HG02642 (cell line): ENCODE measurements at regions not wholly inside any gene's neighbourhood (a gene's known extent, or its start where the extent isn't known, plus 50 kb on each side); places are given as distances from the start of the nearest gene placed in this dataset.
"Not testable (repeated sequence)": the region's sequence is repeated elsewhere in the genome, so short reads cannot be mapped to it uniquely, and the experiment has no call there.

ENCODE experiments used
- ATAC-seq: cut with Tn5 transposase; IDR thresholded peaks from one replicate; pipeline ENCODE4 v1.9.1; 2021; ENCODE audit warnings: mild to moderate bottlenecking; ENCODE audit not compliant: unreplicated experiment, poor library complexity

DNA sequence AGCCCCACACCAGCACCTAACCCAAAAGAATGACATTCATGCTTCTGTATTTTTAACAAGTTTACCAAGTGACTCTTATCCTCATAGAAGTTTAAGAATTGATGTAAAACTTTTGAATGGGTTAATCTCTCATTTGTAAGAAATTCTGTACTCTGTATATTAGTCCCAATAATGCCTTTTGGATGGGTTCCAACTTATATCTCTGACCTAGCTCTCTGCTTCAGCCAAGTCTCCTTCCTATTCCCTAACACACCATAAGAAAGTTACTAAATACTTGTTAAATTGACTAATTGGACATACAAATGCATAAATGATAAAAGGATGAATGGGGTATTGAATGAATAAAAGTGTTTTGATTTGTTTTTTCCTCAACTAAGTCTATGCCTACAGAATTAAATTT lies 557.3 kb downstream of the TMTC2 start:
- no peak for ATAC-seq

DNA sequence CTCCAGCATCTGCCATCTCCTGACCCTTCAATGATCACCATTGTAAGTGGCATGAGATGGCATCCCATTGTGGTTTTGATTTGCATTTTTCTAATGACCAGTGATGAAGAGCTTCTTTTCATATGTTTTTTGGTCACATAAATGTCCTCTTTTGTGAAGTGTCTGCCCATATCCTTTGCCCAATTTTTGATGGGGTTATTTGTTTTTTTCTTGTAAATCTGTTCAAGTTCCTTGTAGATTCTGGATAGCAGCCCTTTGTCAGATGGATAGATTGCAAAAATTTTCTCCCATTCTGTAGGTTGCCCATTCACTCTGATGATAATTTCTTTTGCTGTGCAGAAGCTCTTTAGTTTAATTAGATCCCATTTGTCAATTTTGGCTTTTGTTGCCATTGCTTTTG lies 547.3 kb downstream of the TMTC2 start:
- not testable (repeated sequence) for ATAC-seq

DNA sequence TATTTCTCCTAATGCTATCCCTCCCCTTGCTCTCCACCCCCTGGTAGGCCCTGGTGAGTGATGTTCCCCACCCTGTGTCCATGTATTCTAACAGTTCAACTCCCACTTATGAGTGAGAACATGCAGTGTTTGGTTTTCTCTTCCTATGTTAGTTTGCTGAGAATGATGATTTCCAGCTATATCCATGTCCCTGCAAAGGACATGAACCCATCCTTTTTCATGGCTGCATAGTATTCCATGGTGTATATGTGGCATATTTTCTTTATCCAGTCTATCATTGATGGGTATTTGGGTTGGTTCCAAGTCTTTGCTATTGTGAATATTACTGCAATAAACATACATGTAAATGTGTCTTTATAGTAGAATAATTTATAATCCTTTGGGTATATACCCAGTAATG lies 540.3 kb downstream of the TMTC2 start:
- not testable (repeated sequence) for ATAC-seq

DNA sequence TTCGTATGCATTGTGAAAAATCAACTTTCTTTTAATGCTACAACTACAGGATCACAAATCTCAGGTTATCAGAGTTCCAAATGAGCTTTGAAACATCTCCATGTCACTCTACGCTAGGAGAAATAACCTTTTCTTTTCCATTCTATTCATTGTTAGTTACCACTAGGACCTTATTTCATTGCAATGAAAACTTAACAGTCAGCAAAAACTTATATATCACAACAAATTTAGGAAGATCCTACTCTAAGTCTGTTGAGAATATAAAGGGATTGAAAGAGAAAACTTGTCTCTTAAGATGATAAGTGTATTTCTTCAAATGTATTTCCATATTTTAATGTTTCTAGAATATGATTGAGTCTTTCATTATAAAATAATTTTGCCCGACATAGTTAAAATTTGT lies 539.1 kb downstream of the TMTC2 start:
- no peak for ATAC-seq

DNA sequence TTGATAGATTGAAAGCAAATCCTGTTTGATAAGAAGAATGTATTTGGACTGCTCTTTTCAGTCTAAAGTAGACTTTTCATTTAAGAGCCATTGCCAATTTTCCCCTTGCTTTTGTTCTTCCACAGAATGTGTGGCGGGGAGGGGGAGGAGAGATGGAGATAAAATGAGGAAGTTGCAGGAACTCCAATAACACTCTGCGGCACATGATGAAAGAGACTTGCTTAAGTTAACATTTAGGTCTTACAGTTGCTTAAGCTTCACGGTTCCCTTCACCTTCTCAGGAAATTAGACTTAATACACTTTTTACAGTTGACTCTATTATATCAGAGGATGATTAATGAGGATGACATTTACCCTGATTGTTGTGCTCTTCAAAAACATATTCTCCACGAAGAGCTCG lies 537.3 kb downstream of the TMTC2 start:
- no peak for ATAC-seq

DNA sequence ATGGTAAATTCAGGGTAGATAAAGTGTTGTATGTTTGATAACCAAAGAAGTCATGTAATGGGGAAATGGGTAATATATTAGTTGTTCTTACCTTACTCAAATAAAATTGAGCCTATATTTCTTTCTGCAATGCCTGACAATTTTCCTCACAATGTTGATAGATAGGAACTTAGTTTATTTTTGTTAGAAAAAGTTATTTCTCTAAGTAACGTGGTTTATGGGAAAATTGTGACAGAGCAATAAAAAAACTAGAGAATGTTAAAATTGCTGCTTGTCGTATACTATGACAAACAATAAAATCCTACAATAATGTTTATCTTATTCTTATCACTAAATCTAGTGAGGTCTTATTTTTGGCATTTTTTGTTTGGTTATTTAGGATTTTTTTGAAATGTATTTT lies 534.1 kb downstream of the TMTC2 start:
- no peak for ATAC-seq

DNA sequence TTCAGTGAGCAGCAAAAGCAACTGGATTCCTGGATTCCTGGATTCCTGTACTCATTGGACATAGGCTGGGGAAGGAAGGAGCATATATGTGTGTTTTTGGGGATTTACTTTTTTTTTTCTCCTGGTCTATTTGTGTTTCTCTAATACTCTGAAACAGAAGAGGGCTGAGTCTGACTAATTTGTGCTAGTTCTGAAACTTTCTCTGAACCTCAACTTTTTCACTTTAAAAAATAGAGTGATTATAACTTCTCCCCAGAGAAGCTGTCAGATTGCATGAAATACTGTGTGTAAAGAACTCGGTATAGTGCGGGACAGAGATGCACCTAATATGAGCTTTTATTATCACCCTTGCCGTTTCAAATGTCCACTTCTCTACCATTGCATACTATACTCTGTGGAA lies 529.5 kb downstream of the TMTC2 start:
- ATAC-seq: no peak

DNA sequence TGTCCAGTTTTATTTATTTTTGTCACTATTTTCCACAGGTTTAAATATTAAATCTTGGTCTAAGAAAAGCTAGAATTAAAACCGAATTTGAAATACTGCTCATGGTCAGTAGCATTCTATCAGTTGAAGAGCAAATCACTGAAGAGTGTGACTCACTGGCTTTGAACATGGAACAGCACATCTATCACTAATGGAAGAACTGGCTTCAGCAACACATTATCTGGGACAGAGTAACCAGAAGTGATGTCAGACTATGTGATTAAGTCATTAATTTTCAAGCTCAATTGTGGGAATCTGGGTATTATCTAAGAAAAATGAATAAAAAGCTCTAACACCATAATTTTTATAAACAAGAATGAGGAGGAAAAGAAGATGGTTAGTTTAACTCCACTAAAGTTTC lies 527.5 kb downstream of the TMTC2 start:
- no peak for ATAC-seq

DNA sequence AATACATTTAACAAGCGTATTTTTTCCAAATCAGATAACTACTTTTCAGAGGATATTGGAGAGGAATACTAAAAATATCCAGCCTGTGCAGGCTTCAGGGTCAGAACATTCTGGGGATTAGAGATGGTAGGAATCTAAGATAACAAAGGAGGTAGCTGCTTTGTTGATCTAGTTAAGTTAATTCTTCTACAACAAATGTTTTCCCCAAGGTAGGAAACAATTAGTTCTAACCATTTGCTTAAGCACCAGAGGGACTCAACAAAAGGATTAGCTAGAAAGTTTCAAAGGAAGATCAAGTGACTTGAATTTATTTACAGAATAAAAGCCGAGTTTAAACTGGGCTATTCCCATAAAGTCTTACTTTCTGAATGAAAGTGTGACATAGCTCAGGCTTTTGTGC lies 524.2 kb downstream of the TMTC2 start:
- no peak for ATAC-seq

DNA sequence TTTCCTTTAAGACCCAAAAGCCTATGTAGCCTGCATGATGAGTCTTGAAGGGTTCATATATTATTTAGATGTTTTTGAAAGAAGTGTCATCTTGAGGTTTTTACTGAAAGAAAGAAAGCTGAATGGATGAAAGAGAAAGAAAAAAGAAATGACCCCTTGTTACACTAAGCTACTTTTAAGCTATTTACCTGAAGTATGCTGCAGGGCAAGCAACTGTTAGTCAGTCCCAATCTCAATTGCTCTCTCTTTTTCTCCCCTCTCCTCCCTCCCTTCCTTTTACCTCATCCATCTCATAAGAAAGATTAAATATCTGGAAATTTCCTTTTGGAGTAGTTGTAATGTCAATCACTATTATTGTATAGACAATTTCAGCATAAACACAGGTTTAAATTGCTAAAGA lies 512.4 kb downstream of the TMTC2 start:
- no peak for ATAC-seq

DNA sequence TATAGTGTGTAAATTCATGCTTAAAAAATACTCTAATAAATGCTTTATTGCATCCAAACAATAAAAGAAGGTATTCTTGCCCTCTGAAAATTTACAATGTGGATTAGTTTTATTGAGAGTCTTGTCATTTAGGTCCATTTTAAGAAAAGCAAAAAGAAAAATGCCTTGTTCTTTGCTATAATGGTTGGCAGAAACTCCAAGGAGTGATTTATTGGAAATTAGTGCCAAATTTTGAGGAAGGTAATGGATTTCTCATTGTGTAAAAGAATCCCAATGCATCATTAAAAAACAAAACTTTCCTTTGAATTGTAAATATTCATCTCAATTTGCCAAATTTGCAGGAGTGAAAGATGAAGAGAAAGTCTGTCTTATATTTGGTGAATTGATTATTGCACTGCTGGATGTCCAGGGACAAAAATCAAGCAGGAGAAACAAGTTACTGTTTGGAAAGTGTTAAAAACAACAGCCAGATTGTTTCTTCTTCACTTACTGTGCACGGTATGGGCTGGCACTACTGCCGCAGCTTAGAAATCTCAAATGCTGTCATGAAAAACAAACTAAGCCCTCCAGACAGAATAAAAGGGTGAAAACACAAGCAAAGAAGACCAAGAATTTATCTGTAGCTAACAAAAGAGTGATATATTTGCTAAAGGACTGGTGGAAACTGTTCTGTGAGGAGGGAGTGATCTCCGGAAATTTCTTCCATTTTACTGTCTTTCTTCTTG lies 511.7 kb downstream of the TMTC2 start:
- ATAC-seq: no peak

DNA sequence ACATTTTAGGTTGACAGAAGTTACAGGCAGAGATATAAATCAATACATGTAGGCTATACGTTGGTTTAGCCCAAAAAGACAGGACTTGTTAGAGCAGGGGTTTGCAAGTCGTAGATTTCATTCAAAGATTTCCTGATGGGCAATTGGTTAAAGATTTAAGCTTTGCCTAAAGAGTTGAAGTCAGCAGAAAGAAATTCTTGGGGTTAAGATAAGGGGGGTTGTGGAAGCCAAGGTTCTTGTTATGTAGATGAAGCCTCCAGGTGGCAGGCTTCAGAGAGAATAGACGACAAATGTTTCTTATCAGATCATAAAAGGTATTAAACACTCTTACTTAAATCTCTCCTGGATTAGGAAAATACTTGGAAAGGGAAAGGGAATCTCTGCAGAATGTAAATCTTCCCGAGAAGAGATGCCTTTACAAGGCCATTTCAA lies 510.8 kb downstream of the TMTC2 start:
- no peak for ATAC-seq

DNA sequence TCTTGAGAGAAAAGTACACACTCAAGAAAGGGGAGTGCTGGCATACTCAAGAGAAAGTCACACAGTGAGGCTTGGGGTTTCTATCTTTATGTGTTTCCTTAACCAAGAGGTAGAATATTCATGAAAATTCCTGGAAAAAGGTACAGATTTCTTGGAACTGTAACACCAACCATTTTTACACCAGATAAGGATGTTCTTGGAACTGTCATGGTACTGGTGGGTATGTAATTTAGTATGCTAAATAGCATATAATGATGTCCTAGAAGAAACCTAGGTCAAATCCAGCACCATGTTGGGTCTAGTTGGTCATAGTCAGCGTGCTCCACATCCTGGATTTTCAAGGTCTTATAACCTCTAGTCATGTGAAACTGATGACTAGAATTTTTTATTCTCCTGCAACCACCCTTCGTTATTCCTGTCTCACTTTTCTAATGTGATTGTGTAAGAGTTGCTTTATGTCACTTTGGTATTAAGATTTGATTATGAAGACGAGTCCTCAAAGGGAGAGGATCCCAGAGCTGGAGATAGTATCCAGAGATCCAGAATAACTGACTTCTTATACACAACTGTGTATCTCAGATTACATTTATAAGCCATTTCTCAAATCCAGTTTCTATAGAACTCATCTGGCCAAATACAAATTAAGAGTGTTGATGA lies 510.1 kb downstream of the TMTC2 start:
- no peak for ATAC-seq

DNA sequence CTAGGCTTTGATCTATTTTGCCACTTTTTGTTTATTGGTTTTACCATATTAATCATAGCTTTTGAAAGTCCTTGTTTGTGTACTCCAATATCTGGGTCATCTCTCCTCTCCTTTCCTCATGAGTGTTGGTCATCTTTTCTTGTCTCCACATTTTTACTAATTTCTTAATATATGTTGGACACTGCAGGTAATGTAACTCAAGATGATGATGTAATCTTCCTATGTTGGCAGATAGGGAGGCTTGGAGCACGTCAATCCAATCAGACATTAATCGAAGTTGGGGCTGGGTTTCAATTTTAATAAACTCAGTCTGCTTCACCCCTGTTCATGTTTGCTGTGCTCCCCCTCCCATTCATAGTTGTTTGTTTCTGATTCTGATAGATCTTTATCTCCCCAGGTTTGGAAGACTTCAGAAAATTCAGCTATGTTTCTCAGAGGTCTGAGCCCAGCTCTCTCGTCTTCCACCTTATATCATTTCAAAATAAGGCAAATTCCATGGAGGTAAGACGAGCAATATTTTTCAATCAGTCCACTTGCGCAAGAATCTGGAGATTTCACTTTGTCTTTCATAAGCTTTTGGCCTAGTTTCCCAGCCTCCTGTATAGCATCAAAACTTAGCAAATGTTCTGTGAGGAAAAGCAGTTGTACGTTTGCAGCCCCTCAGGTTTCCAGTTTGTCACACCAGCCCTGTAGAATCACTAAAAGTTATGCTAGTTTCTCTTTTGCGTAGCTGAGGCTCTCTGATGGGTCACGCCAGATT lies 504.1 kb downstream of the TMTC2 start:
- no peak for ATAC-seq

DNA sequence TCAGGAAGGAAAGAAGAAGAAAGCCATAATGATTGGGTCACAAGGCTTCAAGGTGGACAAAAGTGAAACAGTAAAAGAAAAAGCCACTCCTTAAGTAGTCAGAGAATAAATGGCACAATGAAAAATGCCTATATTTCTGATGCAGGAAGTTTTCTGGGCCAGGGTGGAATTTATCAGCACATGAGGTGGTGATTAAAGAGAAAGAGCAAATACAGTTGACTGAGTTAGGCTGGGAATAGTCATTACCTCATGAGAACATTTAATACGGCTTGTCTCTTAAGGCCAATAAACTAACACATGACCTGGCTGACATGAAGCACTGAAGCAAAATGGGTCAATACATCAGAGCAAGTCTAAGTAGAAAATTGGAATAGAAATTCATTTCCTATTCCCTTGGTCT lies 499.7 kb downstream of the TMTC2 start:
- ATAC-seq: no peak

DNA sequence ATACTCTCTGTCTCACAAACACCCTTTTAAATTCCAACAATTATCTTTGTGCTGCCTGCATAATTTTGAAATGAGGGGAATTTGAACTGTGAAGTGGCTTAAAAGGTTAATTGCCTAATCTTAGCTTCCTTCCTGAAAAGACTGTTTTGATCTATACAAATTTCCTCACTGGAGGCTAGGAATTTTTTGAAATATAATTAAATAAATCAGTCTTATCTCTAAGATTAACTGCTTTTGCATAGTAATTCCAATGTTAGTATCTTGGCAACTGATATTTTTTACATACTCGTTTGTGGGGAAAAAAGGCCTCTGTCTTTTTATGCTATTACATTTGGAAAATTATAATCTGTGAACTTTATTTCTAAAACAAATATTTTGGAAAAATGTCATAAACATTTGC lies 498.5 kb downstream of the TMTC2 start:
- no peak for ATAC-seq
